SK-N-SH (cell line): ENCODE measurements at regions not wholly inside any gene's neighbourhood (a gene's known extent, or its start where the extent isn't known, plus 50 kb on each side); places are given as distances from the start of the nearest gene placed in this dataset.

Source experiments
- CHD2 ChIP-seq: fragments of 150-350 bp; IDR thresholded peaks from 2 replicates; pipeline ENCODE4 v1.6.1; 2018; ENCODE audit warnings: low read length; ENCODE audit not compliant: partially characterized antibody
- CTCF ChIP-seq: fragments of 200-600 bp; sonication (generic); IDR thresholded peaks from 2 replicates; pipeline ENCODE4 v1.6.1; 2017; ENCODE audit warnings: antibody characterized with exemption, mild to moderate bottlenecking, moderate library complexity
- ELF1 ChIP-seq: IDR thresholded peaks from 2 replicates; pipeline ENCODE4 v1.4.0; 2012
- EP300 ChIP-seq, 2 experiments: IDR thresholded peaks; 2 replicates each; pipeline versions ENCODE4 v1.4.0 to v1.6.1; 2012; ENCODE audit warnings: borderline replicate concordance in 1 of 2, low read depth in 1 of 2, low read length in 1 of 2
- FOXM1 ChIP-seq: IDR thresholded peaks from 2 replicates; pipeline ENCODE4 v1.4.0; 2012; ENCODE audit warnings: low read depth, mild to moderate bottlenecking
- GABPA ChIP-seq: IDR thresholded peaks from 2 replicates; pipeline ENCODE4 v1.4.0; 2012; ENCODE audit warnings: low read depth, mild to moderate bottlenecking
- MAX ChIP-seq: IDR thresholded peaks from 2 replicates; pipeline ENCODE4 v1.4.0; 2012; ENCODE audit warnings: low read depth
- POLR2AphosphoS5 ChIP-seq: IDR thresholded peaks from 2 replicates; pipeline ENCODE4 v1.6.1; 2012; ENCODE audit warnings: low read depth, low read length
- RAD21 ChIP-seq: IDR thresholded peaks from 2 replicates; pipeline ENCODE4 v1.6.1; 2012; ENCODE audit warnings: mild to moderate bottlenecking, low read length
- REST ChIP-seq: IDR thresholded peaks from 2 replicates; pipeline ENCODE4 v1.6.1; 2012; ENCODE audit warnings: mild to moderate bottlenecking, low read depth, low read length, moderate library complexity
- RXRA ChIP-seq: IDR thresholded peaks from 2 replicates; pipeline ENCODE4 v1.4.0; 2012; ENCODE audit warnings: low read depth, mild to moderate bottlenecking, borderline replicate concordance
- SMC3 ChIP-seq: IDR thresholded peaks from 2 replicates; pipeline ENCODE4 v1.6.1; 2012; ENCODE audit warnings: low read depth, low read length, improper control_type of control experiment
- TAF1 ChIP-seq: IDR thresholded peaks from 2 replicates; pipeline ENCODE4 v1.6.1; 2012; ENCODE audit warnings: low read depth, mild to moderate bottlenecking, low read length, moderate library complexity, borderline replicate concordance

- no peak for TF ChIP-seq CTCF
- no peak for TF ChIP-seq GABPA
- TF ChIP-seq RAD21, result no peak
- no peak for TF ChIP-seq MAX
- TF ChIP-seq CHD2, result no peak
- TF ChIP-seq REST, result no peak
- no peak for TF ChIP-seq POLR2AphosphoS5
- TF ChIP-seq RXRA, result no peak
- TF ChIP-seq EP300 (IDR thresholded peaks at IDR 0.05; ENCODE audit: borderline replicate concordance in 1 of 2, low read depth in 1 of 2, low read length in 1 of 2), result no peak
- no peak for TF ChIP-seq SMC3
- TF ChIP-seq ELF1, result no peak
- no peak for TF ChIP-seq TAF1
- no peak for TF ChIP-seq FOXM1
Observed at GRCh38 chr7:12890586-12890985, 203.2 kb downstream of the ARL4A start.
